C4-2B (cell line): ENCODE measurements at regions not wholly inside any gene's neighbourhood (a gene's known extent, or its start where the extent isn't known, plus 50 kb on each side); places are given as distances from the start of the nearest gene placed in this dataset.
"Not testable (repeated sequence)": the region's sequence is repeated elsewhere in the genome, so short reads cannot be mapped to it uniquely, and the experiment has no call there.

Experiments
- ZFX ChIP-seq: fragments of 450-650 bp; IDR thresholded peaks from 2 replicates; pipeline ENCODE4 v1.6.1; 2017
- TF ChIP-seq, protein P1 (sequence below): fragments of 450-650 bp; conservative IDR thresholded peaks from 2 replicates; pipeline ENCODE4 v1.5.1; 2017; ENCODE audit warnings: mild to moderate bottlenecking

DNA sequence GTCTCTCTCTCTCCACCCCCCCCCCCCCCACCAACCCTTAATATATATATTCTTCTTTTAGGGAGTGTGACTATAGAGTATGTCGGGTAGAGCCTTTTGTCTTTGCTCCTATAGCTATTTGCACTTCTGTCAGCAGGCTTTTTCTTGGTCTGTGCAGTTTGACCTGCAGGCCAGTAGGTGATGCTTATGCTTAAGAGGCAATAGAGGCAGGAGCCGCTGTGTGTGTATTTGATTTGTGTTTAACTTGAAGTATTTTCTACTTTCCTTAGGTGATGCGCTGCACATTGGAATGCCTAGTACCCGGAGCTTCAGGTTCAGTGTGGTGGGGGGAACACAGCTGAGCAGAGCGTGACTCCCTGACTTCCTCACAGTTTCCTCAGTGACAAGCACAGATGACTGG lies 416.5 kb upstream of the PABPC5 start:
- TF ChIP-seq, protein P1, sequence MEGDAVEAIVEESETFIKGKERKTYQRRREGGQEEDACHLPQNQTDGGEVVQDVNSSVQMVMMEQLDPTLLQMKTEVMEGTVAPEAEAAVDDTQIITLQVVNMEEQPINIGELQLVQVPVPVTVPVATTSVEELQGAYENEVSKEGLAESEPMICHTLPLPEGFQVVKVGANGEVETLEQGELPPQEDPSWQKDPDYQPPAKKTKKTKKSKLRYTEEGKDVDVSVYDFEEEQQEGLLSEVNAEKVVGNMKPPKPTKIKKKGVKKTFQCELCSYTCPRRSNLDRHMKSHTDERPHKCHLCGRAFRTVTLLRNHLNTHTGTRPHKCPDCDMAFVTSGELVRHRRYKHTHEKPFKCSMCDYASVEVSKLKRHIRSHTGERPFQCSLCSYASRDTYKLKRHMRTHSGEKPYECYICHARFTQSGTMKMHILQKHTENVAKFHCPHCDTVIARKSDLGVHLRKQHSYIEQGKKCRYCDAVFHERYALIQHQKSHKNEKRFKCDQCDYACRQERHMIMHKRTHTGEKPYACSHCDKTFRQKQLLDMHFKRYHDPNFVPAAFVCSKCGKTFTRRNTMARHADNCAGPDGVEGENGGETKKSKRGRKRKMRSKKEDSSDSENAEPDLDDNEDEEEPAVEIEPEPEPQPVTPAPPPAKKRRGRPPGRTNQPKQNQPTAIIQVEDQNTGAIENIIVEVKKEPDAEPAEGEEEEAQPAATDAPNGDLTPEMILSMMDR = peak; percentile 13; the same call in 1 of the 2 replicates
- TF ChIP-seq ZFX = not testable (repeated sequence)
